ENCODE measurements at regions not wholly inside any gene's neighbourhood (a gene's known extent, or its start where the extent isn't known, plus 50 kb on each side); places are given as distances from the start of the nearest gene placed in this dataset.

DNA sequence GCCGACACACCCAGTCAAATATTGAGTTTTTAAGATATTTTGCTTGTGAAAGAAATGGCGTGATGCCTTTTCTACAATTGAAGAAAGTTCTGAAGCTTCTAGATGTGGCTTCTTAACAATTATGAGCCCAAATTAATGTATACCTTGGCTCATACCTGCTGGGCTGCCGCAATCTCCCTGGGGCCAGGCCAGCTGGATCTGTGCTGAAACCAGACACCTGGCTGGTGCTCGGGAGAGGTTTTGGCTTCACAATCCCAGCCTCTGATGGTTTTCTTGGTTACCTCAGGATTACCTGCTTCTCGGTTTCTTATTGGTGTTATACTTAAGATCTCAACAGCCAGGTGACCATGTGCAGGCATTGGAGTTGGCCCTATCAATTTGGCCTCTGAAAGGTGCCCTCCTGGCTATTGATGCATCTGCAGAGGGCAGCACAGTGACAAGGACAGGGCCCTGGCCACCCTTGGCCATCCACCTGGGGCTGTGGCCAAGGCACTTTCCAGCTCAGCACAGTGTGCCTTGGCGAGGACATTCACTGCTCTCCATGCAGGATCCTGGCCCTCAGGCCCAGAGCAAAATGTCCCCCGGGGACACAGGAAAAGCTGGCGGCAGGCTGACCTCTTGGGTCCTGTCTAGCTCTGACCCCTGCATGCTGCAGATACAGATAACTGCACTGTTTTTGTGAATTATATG is 305.0 kb downstream of the ZNF536 start:
- TF ChIP-seq, protein P1, sequence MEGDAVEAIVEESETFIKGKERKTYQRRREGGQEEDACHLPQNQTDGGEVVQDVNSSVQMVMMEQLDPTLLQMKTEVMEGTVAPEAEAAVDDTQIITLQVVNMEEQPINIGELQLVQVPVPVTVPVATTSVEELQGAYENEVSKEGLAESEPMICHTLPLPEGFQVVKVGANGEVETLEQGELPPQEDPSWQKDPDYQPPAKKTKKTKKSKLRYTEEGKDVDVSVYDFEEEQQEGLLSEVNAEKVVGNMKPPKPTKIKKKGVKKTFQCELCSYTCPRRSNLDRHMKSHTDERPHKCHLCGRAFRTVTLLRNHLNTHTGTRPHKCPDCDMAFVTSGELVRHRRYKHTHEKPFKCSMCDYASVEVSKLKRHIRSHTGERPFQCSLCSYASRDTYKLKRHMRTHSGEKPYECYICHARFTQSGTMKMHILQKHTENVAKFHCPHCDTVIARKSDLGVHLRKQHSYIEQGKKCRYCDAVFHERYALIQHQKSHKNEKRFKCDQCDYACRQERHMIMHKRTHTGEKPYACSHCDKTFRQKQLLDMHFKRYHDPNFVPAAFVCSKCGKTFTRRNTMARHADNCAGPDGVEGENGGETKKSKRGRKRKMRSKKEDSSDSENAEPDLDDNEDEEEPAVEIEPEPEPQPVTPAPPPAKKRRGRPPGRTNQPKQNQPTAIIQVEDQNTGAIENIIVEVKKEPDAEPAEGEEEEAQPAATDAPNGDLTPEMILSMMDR (IDR thresholded peaks at IDR 0.05), result no peak

DNA sequence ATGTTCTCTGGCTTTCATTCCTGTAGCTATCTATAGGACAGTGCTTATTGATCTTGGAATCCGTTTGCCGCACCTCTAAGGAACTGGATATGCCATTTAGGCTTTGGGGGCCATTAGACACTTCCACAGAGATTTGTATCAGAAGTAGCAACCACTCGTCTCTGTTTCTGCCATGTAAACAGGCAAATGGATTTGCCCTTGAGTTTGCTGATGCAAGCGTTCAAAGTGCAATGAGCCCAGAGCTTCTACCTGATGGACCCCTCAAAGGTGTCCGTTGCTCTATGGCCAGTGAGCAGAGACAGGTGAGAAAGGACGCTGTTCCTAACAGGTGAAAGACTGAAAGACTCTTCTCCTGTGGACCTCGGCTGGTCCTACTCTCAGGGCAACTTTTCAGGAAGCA is 302.9 kb downstream of the ZNF536 start:
- TF ChIP-seq, protein P1 (IDR thresholded peaks at IDR 0.05), result no peak

DNA sequence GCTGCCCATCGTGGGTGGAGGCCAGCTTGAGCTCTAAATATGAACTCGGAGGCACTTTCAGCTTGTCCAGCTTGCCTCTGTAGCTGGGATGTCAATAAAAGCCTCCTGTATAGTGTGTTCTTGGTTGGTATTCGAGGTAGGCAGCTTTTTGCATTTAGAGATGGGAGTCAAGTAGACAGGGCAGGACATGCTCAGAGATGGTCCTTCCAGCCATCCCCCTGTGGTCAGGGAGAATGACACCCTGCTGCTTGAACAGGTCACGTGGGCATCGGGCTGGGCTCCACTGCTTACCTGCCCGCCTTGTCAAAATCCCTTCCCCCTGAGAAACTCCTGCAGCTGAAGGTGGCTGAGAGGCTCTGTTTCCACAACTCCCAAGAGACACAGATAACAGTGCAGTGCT is 302.5 kb downstream of the ZNF536 start:
- TF ChIP-seq, protein P1 (IDR thresholded peaks at IDR 0.05), result no peak

DNA sequence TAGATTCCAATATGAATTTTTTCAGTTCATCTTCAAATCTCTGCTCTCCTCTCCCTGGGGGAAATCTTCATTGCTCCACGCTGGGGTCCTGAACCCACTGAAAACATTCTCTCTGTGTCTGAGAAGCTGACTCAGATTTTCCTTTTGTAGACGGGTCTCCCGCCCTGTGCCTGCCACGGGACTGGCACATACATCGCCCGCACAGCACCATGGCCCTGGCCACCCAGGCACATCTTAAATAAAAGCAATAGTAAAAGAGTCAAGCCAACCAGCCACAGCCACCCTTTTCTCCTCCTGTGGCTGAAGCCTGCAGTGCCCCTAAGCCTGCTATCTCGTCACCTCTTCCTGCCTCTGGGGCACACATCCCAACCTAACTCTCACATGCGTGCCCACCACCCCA is 301.2 kb downstream of the ZNF536 start:
- TF ChIP-seq, protein P1 (IDR thresholded peaks at IDR 0.05), result no peak

DNA sequence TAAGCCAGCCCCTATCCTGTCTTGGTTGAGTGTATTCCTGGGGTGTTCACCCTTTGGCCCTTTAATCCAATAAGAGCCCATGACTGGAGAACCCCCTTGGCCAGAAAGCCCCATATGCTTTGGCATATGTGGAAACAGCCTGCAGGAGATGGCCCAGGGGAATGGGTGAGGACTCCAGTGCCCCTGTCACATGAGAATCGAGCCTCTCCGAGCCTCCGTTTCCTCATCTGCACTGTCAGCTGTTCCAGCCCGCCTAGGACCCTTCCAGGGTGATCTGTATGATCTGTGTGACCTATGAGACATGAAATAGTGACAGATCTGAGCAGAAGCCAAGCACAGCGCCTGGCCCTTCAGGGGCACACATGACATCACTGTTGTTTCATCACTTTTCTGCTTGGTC is 300.7 kb downstream of the ZNF536 start:
- TF ChIP-seq, protein P1 (IDR thresholded peaks at IDR 0.05), result no peak

DNA sequence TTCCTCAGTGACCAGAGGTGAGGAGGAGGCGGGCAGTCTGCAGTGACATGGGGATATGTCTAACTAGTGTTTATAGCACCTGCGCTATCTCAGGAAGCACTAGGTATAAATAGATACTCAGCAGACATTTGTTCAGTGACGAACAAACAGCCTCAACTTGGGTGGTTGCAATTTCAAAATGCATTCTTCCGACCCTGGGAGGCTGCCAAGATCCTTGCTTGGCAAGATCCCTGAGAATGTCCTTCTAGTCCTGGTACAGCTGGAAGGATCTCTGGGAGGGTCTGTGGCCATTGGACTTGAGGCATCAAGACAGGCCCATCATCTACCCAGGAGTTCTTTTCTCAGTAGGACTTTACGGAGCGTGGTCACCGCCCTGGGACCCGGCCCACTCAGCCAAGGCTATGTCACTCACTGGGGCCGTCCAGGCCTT is 299.5 kb downstream of the ZNF536 start:
- TF ChIP-seq, protein P1 (IDR thresholded peaks at IDR 0.05), result no peak

DNA sequence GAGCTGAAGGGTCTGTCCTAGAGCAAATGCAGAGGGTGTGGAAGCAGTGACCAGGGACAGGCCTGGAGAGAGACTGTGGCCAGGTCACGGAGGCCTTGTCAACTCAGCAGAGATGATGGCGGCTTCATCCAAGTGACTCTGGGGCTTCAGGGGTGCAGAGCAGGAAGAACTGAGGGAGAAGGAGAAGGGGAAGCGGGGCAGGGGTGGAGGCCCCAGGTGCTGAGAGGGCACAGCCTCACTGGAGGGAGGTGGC is 299.1 kb downstream of the ZNF536 start:
- TF ChIP-seq, protein P1 (IDR thresholded peaks at IDR 0.05), result no peak
